ENCODE measurements at regions not wholly inside any gene's neighbourhood (a gene's known extent, or its start where the extent isn't known, plus 50 kb on each side); places are given as distances from the start of the nearest gene placed in this dataset.
A peak's percentile ranks its signal among the peaks of the same experiment; 100 is the strongest.
"Not testable (repeated sequence)": the region's sequence is repeated elsewhere in the genome, so short reads cannot be mapped to it uniquely, and the experiment has no call there.

DNA sequence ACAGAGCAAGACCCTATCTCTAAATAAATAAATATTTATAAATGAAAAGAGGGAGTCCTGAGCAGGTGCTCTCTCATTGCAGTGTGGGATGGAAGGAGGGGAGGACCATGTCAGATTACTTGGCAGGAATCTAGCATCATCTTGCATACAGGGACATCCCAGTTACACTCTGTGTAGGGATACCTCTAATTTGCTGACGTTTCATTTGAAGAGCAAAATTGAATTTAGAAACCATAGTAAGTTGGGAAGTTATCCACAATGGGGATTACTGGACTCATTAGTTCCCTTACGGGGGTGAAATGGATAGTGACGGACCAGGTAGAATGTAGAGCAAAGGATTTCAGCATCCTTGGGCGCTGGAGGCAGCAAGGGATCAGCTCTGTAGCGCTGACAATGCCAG is 52.1 kb downstream of the ARHGEF18 start:
- intact Hi-C loops (cut with DNase I): no loop called here
- H3K4me1 ChIP-seq: peaks cover 26 to 38% (median 38%) of the 10 kb centered on the region in 3 donors
- H3K27ac ChIP-seq: peak overlapping the region in 2 of 4 donors; percentile 28 to 40
- WGBS, 2 donors: 84 to 87% methylated on average over 5 of the region's 5 CpGs
- DNase-seq (no peak), ATAC-seq (no peak), FAIRE-seq (no peak)
- H3K27me3 ChIP-seq: no peaks in the 10 kb centered on the region
- H3K9me3 ChIP-seq: no peaks in the 10 kb centered on the region
- TF ChIP-seq, protein P1, sequence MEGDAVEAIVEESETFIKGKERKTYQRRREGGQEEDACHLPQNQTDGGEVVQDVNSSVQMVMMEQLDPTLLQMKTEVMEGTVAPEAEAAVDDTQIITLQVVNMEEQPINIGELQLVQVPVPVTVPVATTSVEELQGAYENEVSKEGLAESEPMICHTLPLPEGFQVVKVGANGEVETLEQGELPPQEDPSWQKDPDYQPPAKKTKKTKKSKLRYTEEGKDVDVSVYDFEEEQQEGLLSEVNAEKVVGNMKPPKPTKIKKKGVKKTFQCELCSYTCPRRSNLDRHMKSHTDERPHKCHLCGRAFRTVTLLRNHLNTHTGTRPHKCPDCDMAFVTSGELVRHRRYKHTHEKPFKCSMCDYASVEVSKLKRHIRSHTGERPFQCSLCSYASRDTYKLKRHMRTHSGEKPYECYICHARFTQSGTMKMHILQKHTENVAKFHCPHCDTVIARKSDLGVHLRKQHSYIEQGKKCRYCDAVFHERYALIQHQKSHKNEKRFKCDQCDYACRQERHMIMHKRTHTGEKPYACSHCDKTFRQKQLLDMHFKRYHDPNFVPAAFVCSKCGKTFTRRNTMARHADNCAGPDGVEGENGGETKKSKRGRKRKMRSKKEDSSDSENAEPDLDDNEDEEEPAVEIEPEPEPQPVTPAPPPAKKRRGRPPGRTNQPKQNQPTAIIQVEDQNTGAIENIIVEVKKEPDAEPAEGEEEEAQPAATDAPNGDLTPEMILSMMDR (IDR thresholded peaks at IDR 0.05): no peak
- H3K4me3 ChIP-seq: no peak overlapping the region
- no peaks in the 10 kb centered on the region for H3K36me3 ChIP-seq

DNA sequence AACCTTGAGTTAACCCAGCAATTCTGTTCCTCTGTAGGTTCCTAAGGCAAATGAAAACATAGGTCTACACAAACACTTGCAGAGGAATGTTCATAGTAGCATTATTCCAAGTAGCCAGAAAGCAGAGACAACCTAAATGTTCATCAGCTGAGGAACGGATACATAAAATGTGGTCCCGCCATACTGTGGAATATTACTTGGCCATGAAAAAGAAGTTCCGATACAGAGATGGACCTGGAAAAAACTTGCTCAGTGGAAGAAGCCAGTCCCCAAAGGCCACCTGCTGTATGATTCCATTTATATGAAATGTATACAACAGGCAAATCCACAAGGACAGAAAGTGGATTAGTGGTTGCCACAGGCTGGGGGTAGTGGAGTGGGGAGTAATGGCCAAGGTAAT is 53.0 kb downstream of the ARHGEF18 start:
- FAIRE-seq (no peak), DNase-seq (no peak), ATAC-seq (no peak)
- 97 to 98% methylated on average over 3 of the region's 3 CpGs for WGBS, 2 donors
- no peaks in the 10 kb centered on the region for H3K27me3 ChIP-seq
- H3K36me3 ChIP-seq: no peaks in the 10 kb centered on the region
- H3K27ac ChIP-seq: no peak overlapping the region
- H3K4me3 ChIP-seq: no peak overlapping the region
- TF ChIP-seq, protein P1 (IDR thresholded peaks at IDR 0.05): no peak
- no peaks in the 10 kb centered on the region for H3K9me3 ChIP-seq
- peaks cover 26 to 44% (median 35%) of the 10 kb centered on the region in 3 donors for H3K4me1 ChIP-seq
- intact Hi-C loops (cut with DNase I): no loop called here

DNA sequence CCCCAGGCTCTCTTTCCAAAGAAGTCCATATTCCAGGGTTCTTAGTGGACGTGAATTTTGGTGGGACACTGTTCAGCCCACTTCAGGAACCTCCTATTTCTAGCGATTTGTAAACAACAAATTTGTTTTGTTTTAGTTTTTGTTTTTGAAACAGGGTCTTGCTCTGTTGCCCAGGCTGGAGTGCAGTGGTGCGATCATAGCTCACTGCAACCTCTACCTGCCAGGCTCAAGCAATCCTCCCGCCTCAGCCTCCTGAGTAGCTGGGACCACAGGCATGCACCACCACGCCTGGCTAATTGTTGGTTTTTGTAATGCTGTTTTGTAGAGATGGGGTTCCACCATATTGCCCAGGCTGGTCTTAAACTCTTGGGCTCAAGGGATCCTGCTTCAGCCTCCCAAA is 56.7 kb downstream of the ARHGEF18 start:
- 96% methylated on average over 5 of the region's 5 CpGs for WGBS, 2 donors
- FAIRE-seq; H3K27ac ChIP-seq; intact Hi-C loops (cut with DNase I); ATAC-seq; H3K36me3 ChIP-seq; DNase-seq; H3K4me3 ChIP-seq; H3K9me3 ChIP-seq; H3K27me3 ChIP-seq: not testable (repeated sequence)
- peaks cover 5 to 22% (median 5%) of the 10 kb centered on the region in 3 donors for H3K4me1 ChIP-seq

DNA sequence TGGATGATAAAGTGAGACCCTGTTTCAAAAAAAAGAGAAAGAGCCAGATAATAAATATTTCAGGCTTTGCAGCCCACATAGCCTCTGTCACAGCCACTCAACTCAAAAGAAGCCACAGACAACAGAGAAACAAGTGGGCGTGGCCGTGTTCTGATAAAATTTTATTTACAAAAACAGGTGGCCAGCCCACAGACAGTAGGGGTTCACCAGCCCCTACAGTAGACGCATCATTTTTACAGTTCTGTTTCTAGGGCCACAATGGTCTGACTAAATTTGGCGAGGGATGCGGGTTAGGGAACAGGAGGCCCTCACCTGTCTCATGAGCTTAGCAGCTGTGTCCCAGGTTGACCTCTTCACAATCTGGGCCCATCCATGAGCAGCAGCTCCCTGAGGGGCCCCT is 59.5 kb downstream of the ARHGEF18 start:
- WGBS, 2 donors: 87 to 88% methylated on average over 5 of the region's 5 CpGs
- ATAC-seq: no peak

DNA sequence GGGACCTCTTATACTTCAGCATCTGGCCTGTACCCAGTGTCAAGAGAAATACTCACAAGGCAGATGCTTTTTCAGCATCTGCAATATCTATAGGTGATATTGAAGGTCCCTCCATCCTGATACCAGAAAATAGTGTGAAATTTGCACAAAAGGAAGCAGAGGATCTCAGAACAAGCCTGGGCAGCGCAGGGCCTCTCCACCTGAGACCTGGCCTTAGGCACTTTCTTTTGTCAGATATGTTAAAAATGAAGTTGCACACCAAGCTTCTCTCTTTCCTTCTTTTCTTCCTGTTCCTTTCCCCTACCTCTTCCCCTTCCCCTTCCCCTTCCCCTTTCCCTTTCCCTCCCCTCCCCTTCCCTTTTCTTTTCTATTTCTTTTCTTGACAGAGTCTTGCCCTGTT is 62.2 kb downstream of the ARHGEF18 start:
- WGBS, 2 donors: 93 to 100% methylated on average over 1 of the region's 1 CpG
- no peaks in the 10 kb centered on the region for H3K9me3 ChIP-seq
- no peak for ATAC-seq
- H3K27me3 ChIP-seq: no peaks in the 10 kb centered on the region
- TF ChIP-seq, protein P1 (IDR thresholded peaks at IDR 0.05): no peak
- H3K4me1 ChIP-seq: peaks cover 0 to 26% (median 11%) of the 10 kb centered on the region in 3 donors
- no peak for DNase-seq
- peak overlapping the region in 2 of 4 donors; percentile 33 to 58 for H3K27ac ChIP-seq
- FAIRE-seq: no peak
- no peaks in the 10 kb centered on the region for H3K36me3 ChIP-seq
- intact Hi-C loops (cut with DNase I): no loop called here
- no peak overlapping the region for H3K4me3 ChIP-seq

More for the DNA sequence above, 59.5 kb downstream of the ARHGEF18 start:
- intact Hi-C loops (cut with DNase I): no loop called here
- peaks cover 0 to 15% (median 3%) of the 10 kb centered on the region in 3 donors for H3K4me1 ChIP-seq
- TF ChIP-seq, protein P1 (IDR thresholded peaks at IDR 0.05): no peak
- FAIRE-seq (no peak), DNase-seq (no peak)
- H3K36me3 ChIP-seq: no peaks in the 10 kb centered on the region
- H3K27me3 ChIP-seq: no peaks in the 10 kb centered on the region
- no peak overlapping the region for H3K4me3 ChIP-seq
- H3K27ac ChIP-seq: peak overlapping the region in 2 of 4 donors; percentile 12 to 31
- no peaks in the 10 kb centered on the region for H3K9me3 ChIP-seq
